ENCODE measurements at regions not wholly inside any gene's neighbourhood (a gene's known extent, or its start where the extent isn't known, plus 50 kb on each side); places are given as distances from the start of the nearest gene placed in this dataset.

GRCh38 chr6:140091895-140092294, 717.4 kb upstream of the CITED2 start:
- POLR2A ChIA-PET: no interaction called here

GRCh38 chr6:140090871-140091270, 716.4 kb upstream of the CITED2 start:
- no peak for DNase-seq
- Mint-ChIP-seq H3K27ac (no peak overlapping the region), H3K36me3 (no peaks in the 10 kb centered on the region), H3K4me3 (no peak overlapping the region), H3K27me3 (no peaks in the 10 kb centered on the region), H3K9me3 (no peaks in the 10 kb centered on the region), H3K4me1 (ENCODE audit: low read depth) (no peaks in the 10 kb centered on the region)
- intact Hi-C loops (cut with micrococcal nuclease): no loop called here
- CTCF ChIA-PET: no interaction called here
- POLR2A ChIA-PET: no interaction called here

More at GRCh38 chr6:140091895-140092294, 717.4 kb upstream of the CITED2 start:
- Mint-ChIP-seq H3K27me3 (no peaks in the 10 kb centered on the region), H3K27ac (no peak overlapping the region), H3K4me1 (ENCODE audit: low read depth) (no peaks in the 10 kb centered on the region), H3K36me3 (no peaks in the 10 kb centered on the region), H3K4me3 (no peak overlapping the region), H3K9me3 (no peaks in the 10 kb centered on the region)
- DNase-seq: no peak
- CTCF ChIA-PET: interaction anchor here (1.1 kb wide), 1 partner anchor 10 kb away, joined by 3 read pairs; no protein-coding TSS in a partner anchor
- intact Hi-C loops (cut with micrococcal nuclease): no loop called here

- Mint-ChIP-seq H3K27ac (no peak overlapping the region), H3K4me1 (ENCODE audit: low read depth) (no peaks in the 10 kb centered on the region), H3K27me3 (no peaks in the 10 kb centered on the region), H3K36me3 (no peaks in the 10 kb centered on the region), H3K4me3 (no peak overlapping the region), H3K9me3 (no peaks in the 10 kb centered on the region)
- CTCF ChIA-PET: no interaction called here
- intact Hi-C loops (cut with micrococcal nuclease): no loop called here
- POLR2A ChIA-PET: no interaction called here
- no peak for DNase-seq
These were observed 708.9 kb upstream of the CITED2 start for GRCh38 chr6:140083375-140083774.

- no peak overlapping the region for H3K4me3 Mint-ChIP-seq
- intact Hi-C loops (cut with micrococcal nuclease): no loop called here
- ChIA-PET POLR2A (no interaction called here), CTCF (no interaction called here)
- no peaks in the 10 kb centered on the region for H3K27me3 Mint-ChIP-seq
- no peak overlapping the region for H3K27ac Mint-ChIP-seq
- H3K36me3 Mint-ChIP-seq: no peaks in the 10 kb centered on the region
- H3K4me1 Mint-ChIP-seq (ENCODE audit: low read depth): no peaks in the 10 kb centered on the region
- DNase-seq: no peak
- H3K9me3 Mint-ChIP-seq: no peaks in the 10 kb centered on the region
These were observed 708.4 kb upstream of the CITED2 start for GRCh38 chr6:140082867-140083297.

- H3K4me3 Mint-ChIP-seq: no peak overlapping the region
- H3K4me1 Mint-ChIP-seq (ENCODE audit: low read depth): no peaks in the 10 kb centered on the region
- peaks cover 6% of the 10 kb centered on the region for H3K27me3 Mint-ChIP-seq
- H3K27ac Mint-ChIP-seq: no peak overlapping the region
- ChIA-PET CTCF (no interaction called here), POLR2A (no interaction called here)
- no peaks in the 10 kb centered on the region for H3K36me3 Mint-ChIP-seq
- intact Hi-C loops (cut with micrococcal nuclease): no loop called here
- DNase-seq: no peak
- H3K9me3 Mint-ChIP-seq: no peaks in the 10 kb centered on the region
These were observed 704.9 kb upstream of the CITED2 start for GRCh38 chr6:140079328-140079727.

- Mint-ChIP-seq H3K9me3 (no peaks in the 10 kb centered on the region), H3K36me3 (no peaks in the 10 kb centered on the region), H3K27ac (no peak overlapping the region), H3K27me3 (peaks cover 9% of the 10 kb centered on the region), H3K4me3 (no peak overlapping the region), H3K4me1 (ENCODE audit: low read depth) (no peaks in the 10 kb centered on the region)
- intact Hi-C loops (cut with micrococcal nuclease): no loop called here
- ChIA-PET POLR2A (no interaction called here), CTCF (no interaction called here)
- no peak for DNase-seq
These were observed 704.2 kb upstream of the CITED2 start for GRCh38 chr6:140078561-140079125.

GRCh38 chr6:140077827-140078560, 703.5 kb upstream of the CITED2 start:
- no peak overlapping the region for H3K27ac Mint-ChIP-seq
- peaks cover 9% of the 10 kb centered on the region for H3K27me3 Mint-ChIP-seq
- POLR2A ChIA-PET: no interaction called here
- no peak for DNase-seq
- no peaks in the 10 kb centered on the region for H3K4me1 Mint-ChIP-seq (ENCODE audit: low read depth)
- no peaks in the 10 kb centered on the region for H3K36me3 Mint-ChIP-seq
- intact Hi-C loops (cut with micrococcal nuclease): no loop called here
- CTCF ChIA-PET: no interaction called here
- H3K9me3 Mint-ChIP-seq: no peaks in the 10 kb centered on the region
- no peak overlapping the region for H3K4me3 Mint-ChIP-seq

- peaks cover 9% of the 10 kb centered on the region for H3K27me3 Mint-ChIP-seq
- no peak for DNase-seq
- intact Hi-C loops (cut with micrococcal nuclease): no loop called here
- H3K4me3 Mint-ChIP-seq: no peak overlapping the region
- no peaks in the 10 kb centered on the region for H3K36me3 Mint-ChIP-seq
- ChIA-PET CTCF (no interaction called here), POLR2A (no interaction called here)
- H3K9me3 Mint-ChIP-seq: no peaks in the 10 kb centered on the region
- no peaks in the 10 kb centered on the region for H3K4me1 Mint-ChIP-seq (ENCODE audit: low read depth)
- H3K27ac Mint-ChIP-seq: no peak overlapping the region
These were observed 701.7 kb upstream of the CITED2 start for GRCh38 chr6:140076105-140076504.

GRCh38 chr6:140073456-140073855, 699.0 kb upstream of the CITED2 start:
- Mint-ChIP-seq H3K27ac (no peak overlapping the region), H3K27me3 (peaks cover 11% of the 10 kb centered on the region), H3K4me3 (no peak overlapping the region), H3K4me1 (ENCODE audit: low read depth) (no peaks in the 10 kb centered on the region), H3K36me3 (no peaks in the 10 kb centered on the region), H3K9me3 (no peaks in the 10 kb centered on the region)
- intact Hi-C loops (cut with micrococcal nuclease): no loop called here
- ChIA-PET POLR2A (no interaction called here), CTCF (no interaction called here)
- no peak for DNase-seq

GRCh38 chr6:140071601-140072062, 697.2 kb upstream of the CITED2 start:
- H3K27ac Mint-ChIP-seq: no peak overlapping the region
- ChIA-PET POLR2A (no interaction called here), CTCF (no interaction called here)
- no peaks in the 10 kb centered on the region for H3K4me1 Mint-ChIP-seq (ENCODE audit: low read depth)
- H3K27me3 Mint-ChIP-seq: peaks cover 13% of the 10 kb centered on the region
- no peaks in the 10 kb centered on the region for H3K9me3 Mint-ChIP-seq
- H3K4me3 Mint-ChIP-seq: no peak overlapping the region
- H3K36me3 Mint-ChIP-seq: no peaks in the 10 kb centered on the region
- DNase-seq: no peak
- intact Hi-C loops (cut with micrococcal nuclease): no loop called here

GRCh38 chr6:140070846-140071473, 696.5 kb upstream of the CITED2 start:
- H3K36me3 Mint-ChIP-seq: no peaks in the 10 kb centered on the region
- ChIA-PET CTCF (no interaction called here), POLR2A (no interaction called here)
- intact Hi-C loops (cut with micrococcal nuclease): no loop called here
- no peak overlapping the region for H3K27ac Mint-ChIP-seq
- no peaks in the 10 kb centered on the region for H3K4me1 Mint-ChIP-seq (ENCODE audit: low read depth)
- peaks cover 12% of the 10 kb centered on the region for H3K27me3 Mint-ChIP-seq
- H3K4me3 Mint-ChIP-seq: no peak overlapping the region
- no peaks in the 10 kb centered on the region for H3K9me3 Mint-ChIP-seq
- no peak for DNase-seq

GRCh38 chr6:140069576-140069975, 695.1 kb upstream of the CITED2 start:
- no peaks in the 10 kb centered on the region for H3K4me1 Mint-ChIP-seq (ENCODE audit: low read depth)
- ChIA-PET CTCF (no interaction called here), POLR2A (no interaction called here)
- intact Hi-C loops (cut with micrococcal nuclease): no loop called here
- H3K4me3 Mint-ChIP-seq: no peak overlapping the region
- no peaks in the 10 kb centered on the region for H3K36me3 Mint-ChIP-seq
- H3K9me3 Mint-ChIP-seq: no peaks in the 10 kb centered on the region
- no peak overlapping the region for H3K27ac Mint-ChIP-seq
- no peak for DNase-seq
- H3K27me3 Mint-ChIP-seq: peaks cover 8% of the 10 kb centered on the region

- ChIA-PET CTCF (no interaction called here), POLR2A (no interaction called here)
- no peaks in the 10 kb centered on the region for H3K4me1 Mint-ChIP-seq (ENCODE audit: low read depth)
- H3K9me3 Mint-ChIP-seq: no peaks in the 10 kb centered on the region
- DNase-seq: no peak
- intact Hi-C loops (cut with micrococcal nuclease): no loop called here
- no peak overlapping the region for H3K27ac Mint-ChIP-seq
- H3K4me3 Mint-ChIP-seq: no peak overlapping the region
- H3K27me3 Mint-ChIP-seq: peaks cover 5% of the 10 kb centered on the region
- H3K36me3 Mint-ChIP-seq: no peaks in the 10 kb centered on the region
These were observed 694.4 kb upstream of the CITED2 start for GRCh38 chr6:140068801-140069200.
